H1 (cell line): ENCODE measurements at regions not wholly inside any gene's neighbourhood (a gene's known extent, or its start where the extent isn't known, plus 50 kb on each side); places are given as distances from the start of the nearest gene placed in this dataset.

Source experiments
- CTCF ChIA-PET: fragments of 300-600 bp; sonication (Branson Sonifier 250); formaldehyde crosslinking; loops from one replicate; lab custom pipeline; 2021; ENCODE audit not compliant: partially characterized antibody; lab: Charles Lee
- POLR2A ChIA-PET: fragments of 300-600 bp; sonication (Branson Sonifier 250); formaldehyde crosslinking; loops from one replicate; lab custom pipeline; 2021; ENCODE audit warnings: inconsistent platforms; ENCODE audit not compliant: partially characterized antibody; lab: Charles Lee
- DNase-seq, 2 experiments: peaks; one replicate each; pipeline versions ENCODE4 v3.0.0 to v3.0.0-alpha.2; 2010 to 2022; ENCODE audit warnings: low spot score in 2 of 2, low read depth in 1 of 2, mixed read lengths in 1 of 2
- FAIRE-seq: peaks from 2 replicates; lab custom pipeline; 2011; peaks lifted over from hg19 to GRCh38; lab: Jason Lieb, UNC
- H2AFZ ChIP-seq: 2 replicates; pipeline ENCODE4 v1.8.1; 2012; ENCODE audit warnings: low read length, inconsistent platforms
- H2AK5ac ChIP-seq: 2 replicates; pipeline ENCODE4 v1.6.1; 2013; ENCODE audit warnings: low read depth, low read length
- H2BK120ac ChIP-seq: replicated peaks from 2 replicates; pipeline ENCODE3; 2013; ENCODE audit warnings: low read depth, low read length, inconsistent platforms
- H2BK12ac ChIP-seq: 2 replicates; pipeline ENCODE4 v1.6.1; 2013; ENCODE audit warnings: low read depth, low read length
- H2BK15ac ChIP-seq: 2 replicates; pipeline ENCODE4 v1.6.1; 2013; ENCODE audit warnings: low read length
- H2BK20ac ChIP-seq: 2 replicates; pipeline ENCODE4 v1.6.1; 2013; ENCODE audit warnings: low read length
- H2BK5ac ChIP-seq: 2 replicates; pipeline ENCODE4 v1.6.1; 2013; ENCODE audit warnings: low read depth, low read length
- H3K14ac ChIP-seq: 2 replicates; pipeline ENCODE4 v1.6.1; 2013; ENCODE audit warnings: inconsistent platforms; ENCODE audit not compliant: insufficient read length
- H3K18ac ChIP-seq: 2 replicates; pipeline ENCODE4 v1.6.1; 2013; ENCODE audit warnings: low read length; ENCODE audit errors: extremely low read depth
- H3K23ac ChIP-seq: 2 replicates; pipeline ENCODE4 v1.6.1; 2013; ENCODE audit warnings: inconsistent platforms; ENCODE audit not compliant: insufficient read length
- H3K23me2 ChIP-seq: 2 replicates; pipeline ENCODE4 v1.6.1; 2013; ENCODE audit warnings: low read depth, low read length
- H3K27ac ChIP-seq: 2 replicates; pipeline ENCODE4 v1.6.1; 2011; ENCODE audit warnings: low read depth, low read length, inconsistent platforms
- H3K27me3 ChIP-seq, 4 experiments: replicated peaks in 1 of 4; 1 replicate in 1 of 4; 2 replicates in 3 of 4; pipeline versions ENCODE4 v1.6.1 to v1.8.1; 2011 to 2013; ENCODE audit warnings: low read length in 3 of 4, mild to moderate bottlenecking in 3 of 4, inconsistent platforms in 2 of 4, mixed read lengths in 2 of 4, moderate library complexity in 1 of 4; ENCODE audit not compliant: control insufficient read depth in 3 of 4, insufficient read depth in 3 of 4; ENCODE audit errors: extremely low read depth in 1 of 4
- H3K36me3 ChIP-seq, 4 experiments: 2 replicates each; pipeline versions ENCODE4 v1.6.1 to v1.8.1; 2011 to 2013; ENCODE audit warnings: mild to moderate bottlenecking in 4 of 4, low read length in 3 of 4, moderate library complexity in 2 of 4, control low read depth in 1 of 4, inconsistent platforms in 1 of 4; ENCODE audit not compliant: insufficient read depth in 4 of 4, control insufficient read depth in 2 of 4
- H3K4ac ChIP-seq: replicated peaks from 2 replicates; pipeline ENCODE3; 2013; ENCODE audit warnings: low read length, low read depth, mixed read lengths, inconsistent platforms; ENCODE audit not compliant: insufficient read length
- H3K4me1 ChIP-seq, 4 experiments: replicated peaks in 1 of 4; 1 replicate in 1 of 4; 2 replicates in 3 of 4; pipeline versions ENCODE4 v1.6.1 to v1.8.1; 2011 to 2013; ENCODE audit warnings: low read length in 3 of 4, inconsistent platforms in 2 of 4, mixed read lengths in 1 of 4; ENCODE audit not compliant: insufficient read depth in 4 of 4, control insufficient read depth in 3 of 4
- H3K4me2 ChIP-seq, 2 experiments: 2 replicates each; pipeline versions ENCODE4 v1.6.1 to v1.8.1; 2011 to 2013; ENCODE audit warnings: low read depth in 2 of 2, low read length in 2 of 2, control low read depth in 1 of 2, inconsistent platforms in 1 of 2, mild to moderate bottlenecking in 1 of 2; ENCODE audit not compliant: insufficient read depth in 1 of 2
- H3K4me3 ChIP-seq, 4 experiments: fragments of 200-600, 300-600 bp in 1 of 4; sonication (generic), shearing (Covaris generic), sonication (Bioruptor Twin) in 1 of 4; 2 replicates each; pipeline versions ENCODE4 v1.5.1 to v1.8.1; 2011 to 2016; ENCODE audit warnings: low read length in 4 of 4, low read depth in 3 of 4, control low read depth in 2 of 4, inconsistent platforms in 2 of 4, mild to moderate bottlenecking in 2 of 4, mixed read lengths in 1 of 4, moderate library complexity in 1 of 4; ENCODE audit not compliant: insufficient read depth in 2 of 4; ENCODE audit errors: extremely low read depth in 1 of 4
- H3K56ac ChIP-seq: replicated peaks from 2 replicates; pipeline ENCODE3; 2013; ENCODE audit warnings: low read depth, mild to moderate bottlenecking, mixed read lengths, low read length, inconsistent platforms; ENCODE audit not compliant: insufficient read length
- H3K79me1 ChIP-seq: 2 replicates; pipeline ENCODE4 v1.6.1; 2013; ENCODE audit warnings: low read depth, low read length, control low read depth
- H3K79me2 ChIP-seq, 2 experiments: 2 replicates each; pipeline versions ENCODE4 v1.6.1 to v1.8.1; 2012 to 2013; ENCODE audit warnings: low read length in 2 of 2, mild to moderate bottlenecking in 2 of 2, inconsistent platforms in 1 of 2; ENCODE audit not compliant: insufficient read depth in 2 of 2, control insufficient read depth in 1 of 2
- H3K9ac ChIP-seq, 4 experiments: replicated peaks in 1 of 4; 1 replicate in 1 of 4; 2 replicates in 3 of 4; pipeline versions ENCODE4 v1.6.1 to v1.8.1; 2011 to 2013; ENCODE audit warnings: low read depth in 3 of 4, low read length in 3 of 4, control low read depth in 2 of 4, mild to moderate bottlenecking in 2 of 4, moderate library complexity in 2 of 4, inconsistent platforms in 1 of 4; ENCODE audit errors: extremely low read depth in 1 of 4
- H3K9me3 ChIP-seq, 2 experiments: 2 replicates each; pipeline versions ENCODE4 v1.6.1 to v1.8.1; 2012 to 2013; ENCODE audit warnings: mild to moderate bottlenecking in 2 of 2, moderate library complexity in 2 of 2, control low read depth in 1 of 2, inconsistent platforms in 1 of 2, low read depth in 1 of 2, low read length in 1 of 2, mixed read lengths in 1 of 2; ENCODE audit not compliant: insufficient read depth in 2 of 2
- H4K20me1 ChIP-seq, 2 experiments: replicated peaks in 1 of 2; 2 replicates each; pipeline versions ENCODE3 to v1.8.1; 2011 to 2013; ENCODE audit warnings: inconsistent platforms in 2 of 2, low read length in 2 of 2, mild to moderate bottlenecking in 1 of 2; ENCODE audit not compliant: insufficient read depth in 2 of 2, control insufficient read depth in 1 of 2
- H4K5ac ChIP-seq: 2 replicates; pipeline ENCODE4 v1.6.1; 2013; ENCODE audit warnings: low read length, low read depth, mixed read lengths, inconsistent platforms; ENCODE audit not compliant: insufficient read length
- H4K8ac ChIP-seq: 2 replicates; pipeline ENCODE4 v1.8.0; 2013; ENCODE audit warnings: mild to moderate bottlenecking, moderate library complexity, low read length, inconsistent platforms; ENCODE audit not compliant: insufficient read depth; ENCODE audit errors: extremely low read depth
- H4K91ac ChIP-seq: replicated peaks from 2 replicates; pipeline ENCODE3; 2013; ENCODE audit warnings: low read length, mixed read lengths, inconsistent platforms; ENCODE audit not compliant: insufficient read length
- EZH2 ChIP-seq: fragments of 200-600 bp; sonication (generic); IDR thresholded peaks from 2 replicates; pipeline ENCODE4 v1.7.1; 2012; ENCODE audit warnings: low read depth, mild to moderate bottlenecking, moderate library complexity, low read length, inconsistent platforms; ENCODE audit not compliant: severe bottlenecking
- HDAC6 ChIP-seq: IDR thresholded peaks from one replicate; pipeline ENCODE4 v1.7.1; 2012; ENCODE audit warnings: low read depth, mild to moderate bottlenecking, inconsistent platforms, low read length, moderate library complexity
- SIX5 ChIP-seq: IDR thresholded peaks from 2 replicates; pipeline ENCODE4 v1.6.1; 2011; ENCODE audit warnings: mild to moderate bottlenecking, low read depth, low read length
- SP4 ChIP-seq: IDR thresholded peaks from 2 replicates; pipeline ENCODE4 v1.6.1; 2012; ENCODE audit warnings: low read length, inconsistent platforms
- ZNF274 ChIP-seq: IDR thresholded peaks from 2 replicates; pipeline ENCODE4 v1.7.0; 2012; ENCODE audit warnings: low read length, borderline replicate concordance; ENCODE audit errors: extremely low read depth
- WGBS, 2 experiments: shearing (Covaris generic) in 1 of 2; methylation state at CpG; one replicate each; pipeline versions ENCODE4 v1.1.6 to v1.1.7; 2013 to 2015; ENCODE audit warnings: low lambda C conversion rate in 2 of 2, mixed read lengths in 2 of 2, inconsistent platforms in 1 of 2, low coverage in 1 of 2, missing lambda C conversion rate in 1 of 2; ENCODE audit not compliant: insufficient replicate concordance in 2 of 2, insufficient coverage in 1 of 2, insufficient read length in 1 of 2; ENCODE audit errors: extremely low coverage in 1 of 2, missing lambda C conversion rate in 1 of 2; 5-methylcytosine and 5-hydroxymethylcytosine counted together

DNA sequence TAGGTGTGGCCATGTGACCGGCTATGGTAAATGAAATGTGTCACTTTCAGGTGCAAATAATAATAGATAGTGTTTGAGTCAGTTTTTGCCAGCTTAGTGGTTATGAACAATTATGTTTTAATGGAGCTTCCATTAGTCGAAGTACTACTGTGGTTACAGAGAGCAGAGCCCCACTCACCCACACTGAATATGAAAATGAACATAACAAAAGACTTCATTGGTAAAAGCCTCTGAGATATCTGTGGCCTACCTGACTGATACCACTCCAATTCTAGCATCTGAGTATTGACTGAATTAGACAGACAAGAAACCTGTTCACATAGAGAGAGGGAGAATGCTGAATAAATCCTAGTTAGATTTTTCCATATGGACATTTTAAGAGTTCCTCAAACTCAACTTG is 405.6 kb downstream of the BRINP1 start:
- Histone ChIP-seq H3K9ac (no peak overlapping the region), H3K18ac (no peak overlapping the region)
- CTCF ChIA-PET, result no interaction called here
- TF ChIP-seq EZH2 (no peak), HDAC6 (no peak), ZNF274 (no peak), SP4 (no peak), SIX5 (no peak)

More for the DNA sequence above, 405.6 kb downstream of the BRINP1 start:
- Histone ChIP-seq H2AFZ (no peak overlapping the region), H3K56ac (no peak overlapping the region), H3K14ac (no peak overlapping the region), H4K8ac (no peak overlapping the region), H3K27me3 (no peaks in the 10 kb centered on the region), H3K4me3 (no peak overlapping the region), H3K79me1 (no peaks in the 10 kb centered on the region), H2BK12ac (no peak overlapping the region), H2AK5ac (no peak overlapping the region), H3K4me1 (no peaks in the 10 kb centered on the region), H4K20me1 (no peaks in the 10 kb centered on the region), H3K36me3 (no peaks in the 10 kb centered on the region; a peak in 1 of 8 replicates), H2BK15ac (no peak overlapping the region), H3K23ac (no peak overlapping the region), H3K27ac (no peak overlapping the region), H2BK20ac (no peak overlapping the region), H3K23me2 (no peaks in the 10 kb centered on the region), H4K5ac (no peak overlapping the region), H2BK5ac (no peak overlapping the region), H2BK120ac (no peak overlapping the region), H3K4ac (no peak overlapping the region), H3K9me3 (no peaks in the 10 kb centered on the region), H3K79me2 (no peaks in the 10 kb centered on the region), H3K4me2 (no peak overlapping the region), H4K91ac (no peak overlapping the region)
- POLR2A ChIA-PET, result no interaction called here
- DNase-seq (no peak), FAIRE-seq (no peak)
- 90% methylated on average over 2 of the region's 2 CpGs; no CpG with 5 or more reads in 1 of the 2 experiments for WGBS, 2 experiments
